Muscle of back (tissue), 3 donors: ENCODE measurements at regions not wholly inside any gene's neighbourhood (a gene's known extent, or its start where the extent isn't known, plus 50 kb on each side); places are given as distances from the start of the nearest gene placed in this dataset.

Source experiments
- DNase-seq, 3 donors: peaks; one replicate each; pipeline versions ENCODE4 v3.0.0 to v3.0.0-alpha.2; 2013

DNA sequence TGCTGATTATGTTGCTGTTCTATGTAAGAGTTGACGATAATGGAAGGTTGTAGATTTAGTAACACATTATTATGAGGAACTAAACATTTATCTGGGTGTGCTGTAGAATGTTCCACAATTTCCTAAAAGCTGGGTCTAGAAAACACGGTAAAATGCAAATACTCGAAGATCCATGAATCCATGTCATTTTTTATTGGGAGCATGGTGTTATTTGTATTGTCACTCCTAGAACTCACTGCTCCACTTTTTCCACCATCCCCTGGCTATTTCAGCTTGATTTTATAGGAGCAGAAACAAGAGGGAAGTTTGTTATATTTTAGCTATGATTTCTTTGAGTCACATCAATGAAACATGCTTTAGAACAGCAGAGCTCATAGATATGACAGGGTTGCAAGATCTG is 155.0 kb upstream of the ANK2 start:
- no peak for DNase-seq

DNA sequence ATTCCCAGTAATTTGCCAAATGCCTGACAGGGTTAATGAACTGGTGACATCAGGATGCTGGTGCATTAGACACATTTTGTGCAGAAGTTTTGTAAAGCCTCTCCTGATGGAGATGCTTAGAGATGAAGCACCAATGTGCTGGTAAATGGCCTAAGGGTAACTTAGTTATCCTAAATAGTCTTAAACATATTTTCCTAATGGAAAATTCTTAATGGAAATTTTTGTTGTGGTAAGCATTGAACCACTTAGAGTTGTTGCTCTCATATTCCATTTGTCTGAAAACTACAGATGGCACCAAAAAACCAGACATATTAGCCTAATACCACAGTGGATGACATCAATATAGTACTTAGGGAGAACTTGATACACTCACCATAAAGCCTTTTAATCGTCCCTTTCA is 154.5 kb upstream of the ANK2 start:
- DNase-seq, result no peak

DNA sequence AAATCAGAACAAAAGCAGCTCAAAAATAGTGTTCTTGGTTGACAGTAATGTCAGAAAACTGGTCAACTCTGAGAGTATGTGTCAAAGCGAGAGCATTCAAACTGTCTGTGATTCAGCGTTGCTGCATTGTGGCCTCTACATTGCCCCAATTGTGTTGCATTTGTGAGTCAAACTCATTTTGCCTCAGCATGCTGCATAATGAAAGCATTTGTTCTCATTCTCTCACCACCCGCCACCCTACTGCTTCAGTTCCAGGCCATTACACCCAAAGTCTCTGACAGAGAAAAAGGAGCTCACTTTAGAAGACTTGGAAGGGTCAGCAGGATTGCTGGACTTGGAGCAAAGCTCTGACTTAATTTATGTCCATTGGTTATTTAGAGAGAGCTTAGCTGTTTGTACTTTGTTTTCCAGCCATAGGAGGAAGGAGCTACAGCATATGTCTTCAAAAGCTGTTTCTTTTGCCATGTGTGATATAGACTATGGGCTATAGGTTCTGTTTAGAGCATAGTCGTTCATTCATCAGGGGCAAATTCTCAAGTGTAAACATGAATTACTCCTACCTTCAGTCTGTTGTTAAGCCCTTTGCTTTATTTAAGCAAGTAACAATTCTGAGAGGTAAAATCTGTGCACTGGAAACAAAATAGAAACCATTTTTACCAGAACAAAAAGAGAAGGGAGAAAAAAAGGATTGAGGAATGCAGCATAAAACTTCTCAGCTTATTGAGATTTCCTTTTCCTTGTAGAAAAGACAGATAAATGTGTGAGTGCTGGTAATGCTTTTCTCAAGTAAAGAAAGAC is 153.4 kb upstream of the ANK2 start:
- peak in 1 of 3 donors; percentile 81 for DNase-seq

DNA sequence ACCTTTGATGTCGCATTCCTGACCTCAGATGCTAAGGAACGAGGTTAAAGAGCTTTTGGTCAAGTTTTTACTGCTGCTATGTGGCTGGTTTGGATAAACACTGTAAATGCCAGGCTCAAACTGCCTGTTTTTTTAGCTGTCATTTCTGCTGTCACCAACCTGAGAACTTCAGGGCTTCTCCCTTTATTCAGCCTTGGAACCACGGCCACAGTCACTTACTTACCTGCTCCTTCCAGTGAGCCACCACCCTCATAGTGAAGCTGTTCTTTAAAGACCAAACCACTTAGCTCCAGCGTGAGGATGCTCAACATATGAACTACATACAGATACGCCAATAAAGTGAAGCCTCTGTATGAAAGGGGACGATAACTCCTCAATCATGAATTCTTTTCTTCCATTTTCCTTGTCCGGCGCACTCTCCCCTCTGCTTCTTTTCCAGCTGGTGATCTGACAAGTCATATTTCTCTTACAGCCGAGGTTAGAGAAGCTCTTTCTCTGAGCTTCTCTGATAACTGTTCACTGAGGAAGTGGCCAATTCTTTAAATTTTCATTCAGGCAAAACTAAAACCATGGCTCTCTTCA is 152.8 kb upstream of the ANK2 start:
- peak in 1 of 3 donors; percentile 67 for DNase-seq

DNA sequence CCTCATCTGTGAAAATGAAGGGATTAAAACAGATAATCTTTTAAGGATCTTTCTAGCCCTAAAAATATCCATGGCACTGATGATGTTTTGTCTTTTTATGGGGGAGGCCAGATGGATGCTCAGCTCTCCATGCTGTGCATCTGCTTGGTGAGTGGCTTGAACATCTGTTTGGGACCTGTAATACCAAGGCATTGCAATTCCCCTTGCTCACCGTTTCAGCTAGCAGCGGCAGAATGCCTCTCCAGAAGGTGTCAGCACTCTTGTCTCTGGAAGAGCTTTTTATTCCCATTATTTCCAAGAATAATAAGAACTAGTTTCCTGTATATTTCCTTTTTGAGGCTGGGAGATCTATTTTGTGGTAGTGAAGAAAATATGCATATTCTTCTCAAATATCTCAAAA is 151.9 kb upstream of the ANK2 start:
- peak in 1 of 3 donors; percentile 41 for DNase-seq

DNA sequence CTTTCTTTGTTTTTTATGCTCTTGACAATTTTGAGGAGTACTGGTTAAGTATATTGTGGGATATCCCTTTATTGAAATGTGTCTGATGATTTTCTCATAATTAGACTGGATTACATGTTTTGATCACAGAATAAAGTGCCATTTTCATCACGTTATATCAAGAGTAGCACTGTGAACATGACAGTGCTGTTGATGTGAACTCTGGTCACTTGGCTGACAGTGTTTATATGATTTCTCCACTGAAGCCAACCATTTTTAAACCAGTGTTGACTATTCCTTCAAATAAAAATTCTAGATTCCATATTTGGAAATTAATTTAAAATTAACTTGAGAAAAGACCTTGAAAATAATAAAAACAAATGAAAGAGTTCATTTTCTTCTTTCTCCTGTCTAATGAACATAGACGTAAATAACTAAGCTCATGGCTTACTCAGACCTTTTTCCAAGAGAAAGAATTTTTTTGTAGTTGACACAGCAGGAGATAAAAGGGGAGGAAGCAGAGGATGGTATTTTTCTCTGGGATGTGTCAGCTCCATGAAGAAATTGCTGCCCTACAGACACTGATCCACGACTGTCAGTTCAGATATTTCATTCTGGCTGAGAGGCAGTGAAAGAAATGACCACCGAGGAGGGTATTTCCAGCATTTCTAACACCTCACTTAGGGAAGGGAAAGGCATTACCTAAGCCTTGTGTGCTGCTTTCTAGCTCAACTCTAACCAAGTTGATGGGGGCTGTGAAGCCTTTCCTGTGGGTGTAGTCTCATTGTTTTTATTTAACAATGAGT is 150.9 kb upstream of the ANK2 start:
- DNase-seq, result no peak

DNA sequence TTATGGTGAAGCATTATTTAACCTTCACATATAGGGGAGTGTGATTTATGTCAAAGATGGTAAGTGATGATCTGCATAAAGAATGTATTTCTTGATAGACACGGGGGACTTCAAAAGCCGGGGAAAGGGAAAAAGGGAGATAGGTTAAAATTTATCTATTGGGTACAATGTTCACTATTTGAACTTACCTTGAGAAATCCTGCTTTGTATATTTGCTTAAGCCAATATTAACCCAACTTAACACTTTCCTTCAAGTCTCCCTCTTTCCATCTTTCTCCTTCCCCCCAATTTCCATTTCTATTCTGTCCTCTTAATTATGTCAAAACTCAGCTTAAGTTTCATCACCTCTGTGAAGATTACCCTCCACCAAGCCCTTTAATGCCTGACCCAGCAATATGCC is 149.0 kb upstream of the ANK2 start:
- no peak for DNase-seq

DNA sequence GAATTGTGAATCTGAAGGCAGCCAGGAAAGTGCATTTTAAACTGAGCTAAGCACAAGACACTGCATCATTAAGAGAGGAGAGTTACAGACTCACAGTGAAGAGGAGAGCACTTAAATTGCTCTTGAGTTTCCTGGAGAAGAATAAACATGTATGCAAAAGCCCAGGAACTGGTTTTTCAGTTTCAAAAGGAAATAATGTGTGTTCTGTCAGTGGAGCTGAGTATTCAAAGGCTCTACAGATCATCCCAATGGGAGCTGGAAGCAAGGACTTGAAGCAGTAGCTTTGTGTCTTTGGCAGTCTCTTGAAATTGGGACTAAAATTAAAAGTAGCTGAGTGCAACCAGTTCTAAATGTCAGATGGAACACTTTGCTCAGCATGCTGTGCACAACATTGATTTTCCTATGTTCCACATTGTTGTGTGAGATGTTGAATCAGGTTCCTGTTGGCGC is 147.5 kb upstream of the ANK2 start:
- peak in 1 of 3 donors; percentile 75 for DNase-seq

DNA sequence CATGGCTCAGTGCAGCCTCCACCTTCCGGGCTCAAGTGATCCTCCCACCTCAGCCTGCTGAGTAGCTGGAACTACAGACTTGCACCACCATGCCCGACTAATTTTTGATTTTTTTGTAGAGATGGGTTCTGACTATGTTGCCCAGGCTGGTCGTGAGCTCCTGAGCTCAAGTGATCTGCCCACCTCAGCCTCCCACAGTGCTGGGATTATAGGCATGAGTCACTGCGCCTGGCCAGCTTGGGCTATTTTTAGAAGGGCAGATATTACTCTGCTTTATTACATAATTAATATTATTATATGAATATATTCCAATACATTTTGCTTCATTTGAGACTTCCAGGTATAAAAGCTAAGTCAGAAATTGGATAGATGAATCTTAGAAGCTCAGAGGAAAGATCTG is 143.7 kb upstream of the ANK2 start:
- DNase-seq, result no peak

DNA sequence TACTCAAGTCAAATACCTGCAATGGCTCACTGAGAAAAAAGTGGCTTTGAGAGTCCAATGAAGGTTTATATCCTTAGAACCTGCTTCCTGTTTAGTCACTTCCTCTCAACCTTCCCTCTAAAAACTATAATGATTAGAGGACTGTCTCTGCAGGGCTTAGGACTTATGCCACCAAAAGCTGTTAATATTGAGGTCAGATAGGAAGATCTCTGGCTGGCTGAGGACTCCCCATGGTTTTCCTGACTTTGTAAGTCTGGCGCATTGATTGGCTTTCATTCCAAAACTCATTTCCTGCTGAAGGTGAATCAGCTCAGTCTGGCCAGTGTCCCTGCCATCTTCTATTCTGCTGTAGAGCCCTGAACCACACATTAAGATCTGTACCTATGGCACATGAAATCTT is 140.9 kb upstream of the ANK2 start:
- no peak for DNase-seq

DNA sequence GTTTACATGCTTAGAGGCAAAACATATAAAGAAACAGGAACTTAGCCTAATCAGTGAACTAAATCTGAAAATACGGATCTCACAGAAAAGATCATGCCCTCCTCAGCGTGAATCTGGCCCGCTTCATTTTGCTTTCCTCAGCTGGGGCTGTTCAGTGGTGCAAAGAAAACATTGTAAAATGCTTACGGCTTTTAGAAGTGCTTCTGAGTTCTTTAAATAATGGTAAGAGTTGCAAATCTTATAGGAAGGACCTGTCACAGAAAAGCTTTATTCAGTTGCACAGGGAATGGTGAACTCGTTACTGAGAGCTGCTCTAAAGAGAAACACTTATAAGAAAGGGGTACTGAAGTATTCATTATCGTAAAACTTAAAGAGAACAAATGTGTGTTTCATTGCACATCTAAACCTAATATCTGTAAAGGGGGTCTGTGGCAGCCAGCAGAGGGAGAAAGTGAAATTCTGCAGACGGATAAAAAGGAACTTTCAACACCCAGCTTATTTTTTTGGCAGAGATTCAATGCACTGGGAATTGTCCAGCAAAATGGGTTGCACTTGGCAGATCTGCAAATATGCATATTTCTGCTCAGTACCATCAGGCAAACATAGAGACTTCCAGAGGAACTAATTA is 139.2 kb upstream of the ANK2 start:
- peak; percentile 68 to 86 (median 74) for DNase-seq

DNA sequence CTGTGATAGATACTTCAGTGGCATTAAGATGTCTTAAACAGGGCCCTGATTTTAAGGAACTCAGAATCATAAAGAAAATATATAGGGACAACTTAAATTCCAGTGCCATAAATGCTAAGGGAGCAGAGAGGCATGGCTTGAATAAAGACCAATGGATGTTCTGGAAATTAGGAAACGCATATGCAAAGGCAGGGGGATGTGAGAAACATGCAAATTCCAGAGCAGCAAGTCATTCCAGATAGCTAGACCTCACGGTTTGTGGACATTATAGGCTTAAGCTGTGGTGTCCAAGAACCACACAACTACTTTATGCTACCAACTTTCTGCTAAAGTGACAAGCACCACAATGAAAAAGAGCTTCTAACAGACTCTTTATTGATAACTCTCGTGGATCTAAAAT is 132.6 kb upstream of the ANK2 start:
- no peak for DNase-seq

DNA sequence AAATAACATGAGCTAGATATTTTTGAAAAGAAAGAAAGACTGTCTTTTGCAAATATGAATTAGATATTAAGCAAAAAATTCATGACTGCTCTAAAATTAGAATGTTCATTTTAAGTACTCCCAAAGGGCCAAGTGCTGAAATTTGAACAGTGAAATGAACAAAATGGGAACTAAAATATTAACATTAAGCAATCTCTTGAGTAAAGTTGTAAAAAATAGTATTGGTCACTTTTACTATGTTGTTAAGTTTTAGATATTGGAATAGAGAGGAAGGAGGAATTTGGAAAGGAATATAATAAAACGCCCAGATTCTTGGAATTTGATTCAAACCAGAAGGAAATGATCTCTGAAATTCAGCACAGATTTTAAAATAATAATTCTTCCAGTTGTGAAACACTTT is 125.9 kb upstream of the ANK2 start:
- DNase-seq, result peak in 1 of 3 donors; percentile 76

DNA sequence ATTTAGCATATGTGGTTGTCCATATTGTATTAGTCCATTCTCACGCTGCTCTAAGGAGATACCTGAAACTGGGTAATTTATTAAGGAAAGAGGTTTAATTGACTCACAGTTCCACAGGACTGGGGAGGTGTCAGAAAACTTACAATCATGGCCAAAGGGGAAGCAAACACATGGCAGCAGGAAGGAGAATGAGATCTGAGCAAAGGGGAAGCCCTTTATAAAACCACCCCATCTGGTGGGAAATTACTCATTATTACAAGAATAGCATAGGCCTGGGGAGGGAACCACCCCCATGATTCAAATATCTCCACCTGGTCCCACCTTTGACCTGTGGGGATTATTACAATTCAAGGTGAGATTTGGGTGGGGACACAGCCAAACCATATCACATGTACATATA is 122.6 kb upstream of the ANK2 start:
- DNase-seq, result no peak

DNA sequence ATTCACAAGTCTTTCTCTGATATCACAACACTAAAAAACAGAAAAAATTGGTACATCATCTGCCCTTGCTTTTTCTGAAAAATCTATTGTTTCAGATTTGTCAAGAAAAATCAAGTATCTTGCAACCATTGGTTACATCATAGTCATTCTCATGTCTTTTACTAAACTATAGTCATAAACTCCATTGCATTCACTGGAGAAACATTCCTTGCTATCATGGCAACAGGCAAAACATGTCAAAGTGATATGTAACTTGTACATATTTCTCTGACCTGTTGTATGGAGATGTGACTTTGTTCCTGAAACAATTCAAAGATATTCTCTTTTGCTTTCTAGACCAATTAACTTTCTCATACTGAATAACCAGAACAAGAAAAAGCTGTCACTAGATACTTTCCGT is 121.9 kb upstream of the ANK2 start:
- DNase-seq, result peak in 2 of 3 donors; percentile 27 to 72

DNA sequence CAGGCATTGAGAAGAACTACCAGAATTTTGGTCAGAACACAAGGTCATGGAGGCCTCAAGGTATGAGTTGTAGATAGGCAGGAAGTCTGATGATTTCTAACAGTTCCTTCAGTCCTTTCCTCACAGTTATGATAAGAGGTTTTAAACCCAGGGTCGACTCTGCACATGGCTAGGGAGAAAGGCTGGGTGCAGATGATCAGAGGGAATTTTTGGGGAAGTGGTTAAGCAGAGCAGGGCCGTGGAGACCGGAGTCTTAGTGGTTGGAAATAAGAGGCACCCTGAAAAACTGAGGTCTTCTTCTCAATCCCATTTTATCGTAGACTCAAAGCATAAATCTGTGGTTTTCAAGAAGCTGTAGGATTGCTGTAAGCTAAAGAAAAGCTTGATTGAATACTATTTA is 118.5 kb upstream of the ANK2 start:
- no peak for DNase-seq

DNA sequence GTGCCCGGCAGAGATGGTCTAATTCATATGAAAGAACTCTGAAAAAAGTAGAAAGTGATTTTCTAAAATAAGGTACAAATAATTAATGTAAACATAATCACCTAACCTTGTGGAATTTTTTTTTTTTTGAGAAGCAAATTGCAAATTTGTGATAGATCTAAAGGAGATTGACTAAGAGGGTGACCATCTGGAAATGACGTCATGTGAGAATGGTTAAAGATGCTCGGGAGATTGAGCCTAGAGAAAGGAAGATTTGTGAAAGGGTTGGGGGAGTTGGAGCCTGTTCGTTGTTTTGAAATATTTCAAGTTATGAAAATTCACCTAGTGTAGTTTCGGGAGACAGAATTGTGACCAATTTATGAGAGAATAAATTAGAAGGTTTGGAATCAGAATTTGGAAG is 115.7 kb upstream of the ANK2 start:
- no peak for DNase-seq

DNA sequence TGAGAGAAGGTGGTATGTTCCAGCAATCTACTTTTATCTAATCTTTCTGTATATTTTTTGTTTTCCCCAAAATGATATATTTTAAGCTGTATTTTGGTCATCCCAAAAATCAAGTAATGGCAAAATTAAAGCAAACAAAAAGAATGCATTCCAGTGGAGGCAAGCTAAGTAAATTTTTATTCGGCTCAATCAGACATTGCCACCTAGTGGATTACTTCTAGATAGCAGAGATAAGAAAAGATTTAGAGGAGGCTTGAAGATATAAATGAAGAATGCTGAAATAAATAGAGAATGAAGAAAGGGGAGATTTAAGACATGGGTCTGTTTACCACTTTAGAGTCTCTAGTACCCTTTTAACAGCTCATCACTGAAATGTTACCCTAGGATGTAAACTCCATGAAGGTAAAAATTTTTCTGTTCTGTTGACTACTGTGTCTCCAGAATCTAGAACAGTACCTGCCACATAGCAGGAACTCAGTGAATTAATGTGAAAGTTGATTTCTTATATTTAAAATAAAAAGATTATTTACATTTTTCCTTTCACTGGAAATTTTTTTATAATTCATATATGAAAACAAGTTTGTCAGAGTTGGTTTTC is 110.9 kb upstream of the ANK2 start:
- peak; percentile 48 to 76 (median 58) for DNase-seq

DNA sequence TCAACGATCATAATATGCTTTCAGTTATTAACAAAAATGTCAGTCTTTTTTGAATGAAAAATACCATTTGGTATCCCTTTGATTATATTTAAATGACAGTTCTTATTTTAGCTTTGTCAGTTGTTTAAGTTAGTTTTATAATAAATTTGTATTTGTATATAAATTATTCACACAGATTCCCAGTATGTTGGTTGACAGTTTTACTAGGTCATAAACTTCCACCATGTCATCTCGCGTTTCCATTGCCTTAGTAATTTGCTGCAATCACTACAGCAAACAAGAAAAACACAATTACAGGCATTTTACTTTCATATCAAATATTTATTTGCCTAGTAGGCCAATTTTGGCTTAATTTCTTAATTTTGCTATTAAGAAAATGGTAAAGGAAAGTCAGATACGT is 109.6 kb upstream of the ANK2 start:
- DNase-seq, result no peak

DNA sequence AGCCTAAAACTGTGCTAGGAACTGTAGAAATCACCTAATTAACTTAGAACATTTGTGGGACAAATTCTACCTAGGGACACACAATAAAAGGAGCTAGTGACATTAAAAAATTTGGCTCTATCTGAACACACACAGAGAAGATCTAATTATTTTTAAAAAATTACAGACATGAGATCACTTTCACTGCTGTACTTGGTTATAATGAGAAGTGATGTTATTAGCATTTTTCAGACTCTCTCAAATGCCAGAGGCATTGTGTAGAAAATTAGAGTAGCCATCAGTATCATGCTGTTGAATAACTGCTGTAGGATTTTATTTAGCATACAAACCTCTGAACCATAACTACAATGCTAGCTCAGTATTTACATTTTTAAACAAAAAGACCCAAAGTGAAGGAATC is 109.1 kb upstream of the ANK2 start:
- DNase-seq, result no peak

DNA sequence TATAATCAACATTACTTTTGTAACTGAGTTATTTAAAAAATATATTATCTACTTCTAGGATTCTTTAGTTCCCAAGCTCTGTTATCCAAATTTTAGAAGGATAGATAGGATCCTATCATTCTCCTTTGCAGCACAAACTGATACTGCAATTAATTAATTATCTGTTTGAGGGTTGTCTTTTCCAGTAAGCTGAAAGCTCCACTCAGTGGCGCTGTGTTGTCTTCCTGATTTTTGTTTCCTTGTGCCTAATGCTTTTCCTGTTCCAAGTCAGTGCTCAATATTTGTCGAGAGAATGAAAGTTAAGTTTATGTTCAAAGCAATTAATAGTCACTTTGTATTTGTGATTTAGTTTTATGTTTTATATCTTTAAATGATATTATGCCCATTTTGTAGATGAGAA is 107.4 kb upstream of the ANK2 start:
- DNase-seq, result no peak

DNA sequence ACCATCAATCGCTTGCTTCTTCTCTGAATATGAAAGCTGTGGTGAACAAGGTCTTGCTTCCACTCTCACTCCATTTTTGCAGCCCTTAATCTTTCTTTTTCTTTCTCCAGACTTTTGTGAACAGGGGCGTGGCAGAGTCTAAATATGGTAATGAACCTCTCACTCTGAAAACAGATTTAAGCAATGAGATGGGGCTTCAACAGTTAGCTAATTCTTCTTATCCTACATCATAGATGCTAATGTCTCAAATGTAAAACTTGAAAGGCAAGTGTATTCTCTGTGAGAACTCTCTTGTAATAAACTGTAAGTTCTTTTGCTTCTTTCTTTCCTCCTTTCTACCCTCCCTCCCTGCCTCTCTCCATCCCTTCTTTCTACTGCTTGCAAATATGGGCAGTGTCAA is 106.5 kb upstream of the ANK2 start:
- DNase-seq, result no peak
